Astrocyte (in vitro differentiated cells and primary cell): ENCODE measurements at regions not wholly inside any gene's neighbourhood (a gene's known extent, or its start where the extent isn't known, plus 50 kb on each side); places are given as distances from the start of the nearest gene placed in this dataset.

Source experiments
- DNase-seq: peaks from one replicate; pipeline ENCODE4 v3.0.0-alpha.2; 2010; ENCODE audit warnings: low read depth
- FAIRE-seq: peaks from 2 replicates; lab custom pipeline; 2011; peaks lifted over from hg19 to GRCh38; lab: Jason Lieb, UNC
- H2AFZ ChIP-seq: 2 replicates; pipeline ENCODE4 v1.6.0; 2012; ENCODE audit warnings: low read depth, low read length, inconsistent platforms
- H3K27ac ChIP-seq: 2 replicates; pipeline ENCODE4 v1.5.1; 2011; ENCODE audit warnings: low read depth, low read length, inconsistent platforms
- H3K27me3 ChIP-seq: 2 replicates; pipeline ENCODE4 v1.6.0; 2011; ENCODE audit warnings: low read length, inconsistent platforms; ENCODE audit not compliant: insufficient read depth
- H3K36me3 ChIP-seq: 2 replicates; pipeline ENCODE4 v1.5.1; 2011; ENCODE audit warnings: low read length, inconsistent platforms; ENCODE audit not compliant: insufficient read depth
- H3K4me1 ChIP-seq: 2 replicates; pipeline ENCODE4 v1.5.1; 2011; ENCODE audit warnings: low read length, inconsistent platforms; ENCODE audit not compliant: insufficient read depth
- H3K4me2 ChIP-seq: 2 replicates; pipeline ENCODE4 v1.6.0; 2012; ENCODE audit warnings: low read length, inconsistent platforms
- H3K4me3 ChIP-seq: 2 replicates; pipeline ENCODE4 v1.5.1; 2011; ENCODE audit warnings: low read depth, mild to moderate bottlenecking, low read length, inconsistent platforms; ENCODE audit not compliant: insufficient read depth
- H3K79me2 ChIP-seq: 2 replicates; pipeline ENCODE4 v1.6.0; 2012; ENCODE audit warnings: mild to moderate bottlenecking, low read length, inconsistent platforms; ENCODE audit not compliant: insufficient read depth
- H3K9ac ChIP-seq: 2 replicates; pipeline ENCODE4 v1.6.0; 2012; ENCODE audit warnings: mild to moderate bottlenecking, low read length, inconsistent platforms
- H3K9me3 ChIP-seq: 2 replicates; pipeline ENCODE4 v1.5.1; 2012; ENCODE audit warnings: low read depth, mild to moderate bottlenecking, low read length, inconsistent platforms; ENCODE audit not compliant: insufficient read depth
- H4K20me1 ChIP-seq: 2 replicates; pipeline ENCODE4 v1.6.0; 2012; ENCODE audit warnings: low read length, inconsistent platforms; ENCODE audit not compliant: insufficient read depth
- H3K27ac Mint-ChIP-seq: one replicate; pipeline ENCODE4 v1.8.0; 2021; ENCODE audit warnings: mild to moderate bottlenecking, mixed read lengths; ENCODE audit not compliant: unreplicated experiment
- H3K27me3 Mint-ChIP-seq: one replicate; pipeline ENCODE4 v1.8.0; 2021; ENCODE audit warnings: low read depth, mixed read lengths; ENCODE audit not compliant: unreplicated experiment
- H3K36me3 Mint-ChIP-seq: one replicate; pipeline ENCODE4 v1.8.0; 2021; ENCODE audit warnings: low read depth, mixed read lengths; ENCODE audit not compliant: unreplicated experiment
- H3K4me1 Mint-ChIP-seq: one replicate; pipeline ENCODE4 v1.8.0; 2021; ENCODE audit warnings: low read depth, mixed read lengths; ENCODE audit not compliant: unreplicated experiment
- H3K4me3 Mint-ChIP-seq: one replicate; pipeline ENCODE4 v1.8.0; 2021; ENCODE audit warnings: mild to moderate bottlenecking, moderate library complexity, mixed read lengths; ENCODE audit not compliant: unreplicated experiment
- H3K9me3 Mint-ChIP-seq: one replicate; pipeline ENCODE4 v1.8.0; 2021; ENCODE audit warnings: mild to moderate bottlenecking, mixed read lengths; ENCODE audit not compliant: unreplicated experiment
- EZH2 ChIP-seq: IDR thresholded peaks from 2 replicates; pipeline ENCODE4 v1.6.1; 2012; ENCODE audit warnings: mild to moderate bottlenecking, low read length, inconsistent platforms; ENCODE audit not compliant: insufficient read depth
- TF ChIP-seq, protein P1 (sequence below): IDR thresholded peaks from 2 replicates; pipeline ENCODE4 v1.5.1; 2011; ENCODE audit warnings: low read depth, mild to moderate bottlenecking, inconsistent platforms, low read length, moderate library complexity; ENCODE audit not compliant: insufficient read depth

GRCh38 chr17:79305768-79306423 lies 231.3 kb downstream of the ENGASE start:
- no peak for FAIRE-seq
- Mint-ChIP-seq H3K9me3 (no peaks in the 10 kb centered on the region), H3K4me1 (no peaks in the 10 kb centered on the region), H3K27ac (no peak overlapping the region), H3K4me3 (no peak overlapping the region), H3K36me3 (no peaks in the 10 kb centered on the region), H3K27me3 (peaks cover 33% of the 10 kb centered on the region)
- TF ChIP-seq, protein P1, sequence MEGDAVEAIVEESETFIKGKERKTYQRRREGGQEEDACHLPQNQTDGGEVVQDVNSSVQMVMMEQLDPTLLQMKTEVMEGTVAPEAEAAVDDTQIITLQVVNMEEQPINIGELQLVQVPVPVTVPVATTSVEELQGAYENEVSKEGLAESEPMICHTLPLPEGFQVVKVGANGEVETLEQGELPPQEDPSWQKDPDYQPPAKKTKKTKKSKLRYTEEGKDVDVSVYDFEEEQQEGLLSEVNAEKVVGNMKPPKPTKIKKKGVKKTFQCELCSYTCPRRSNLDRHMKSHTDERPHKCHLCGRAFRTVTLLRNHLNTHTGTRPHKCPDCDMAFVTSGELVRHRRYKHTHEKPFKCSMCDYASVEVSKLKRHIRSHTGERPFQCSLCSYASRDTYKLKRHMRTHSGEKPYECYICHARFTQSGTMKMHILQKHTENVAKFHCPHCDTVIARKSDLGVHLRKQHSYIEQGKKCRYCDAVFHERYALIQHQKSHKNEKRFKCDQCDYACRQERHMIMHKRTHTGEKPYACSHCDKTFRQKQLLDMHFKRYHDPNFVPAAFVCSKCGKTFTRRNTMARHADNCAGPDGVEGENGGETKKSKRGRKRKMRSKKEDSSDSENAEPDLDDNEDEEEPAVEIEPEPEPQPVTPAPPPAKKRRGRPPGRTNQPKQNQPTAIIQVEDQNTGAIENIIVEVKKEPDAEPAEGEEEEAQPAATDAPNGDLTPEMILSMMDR, result no peak
- no peak for TF ChIP-seq EZH2
- no peak for DNase-seq
- no peak overlapping the region for H3K4me2 ChIP-seq
- no peaks in the 10 kb centered on the region for H4K20me1 ChIP-seq
- no peaks in the 10 kb centered on the region for H3K79me2 ChIP-seq
- no peaks in the 10 kb centered on the region for H3K4me1 ChIP-seq
- H3K27me3 ChIP-seq, result no peaks in the 10 kb centered on the region
- H3K27ac ChIP-seq, result no peak overlapping the region
- no peak overlapping the region for H3K4me3 ChIP-seq
- H3K9me3 ChIP-seq, result no peaks in the 10 kb centered on the region
- no peak overlapping the region for H2AFZ ChIP-seq
- H3K36me3 ChIP-seq, result no peaks in the 10 kb centered on the region
- H3K9ac ChIP-seq, result no peak overlapping the region

DNA sequence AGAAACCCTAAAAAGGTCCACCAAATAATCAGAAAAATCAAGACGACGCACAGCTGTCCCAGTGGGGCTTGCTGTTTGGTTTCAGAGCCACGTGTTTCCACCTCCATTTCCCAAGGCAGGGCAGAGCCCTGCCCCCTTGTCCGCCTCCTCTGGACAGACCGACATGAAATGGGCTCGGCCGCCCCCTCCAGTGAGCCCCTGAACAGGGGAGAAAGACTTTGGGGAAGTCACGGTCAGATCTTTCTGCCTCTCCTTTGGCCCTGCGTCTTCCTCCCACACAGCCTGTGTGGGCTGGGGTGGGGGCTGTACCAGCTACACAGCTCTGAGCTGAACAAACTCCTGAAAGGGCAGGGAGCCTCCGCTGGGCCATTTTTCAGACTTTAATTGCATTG lies 230.7 kb downstream of the ENGASE start:
- H3K79me2 ChIP-seq, result no peaks in the 10 kb centered on the region
- Mint-ChIP-seq H3K4me1 (no peaks in the 10 kb centered on the region), H3K4me3 (no peak overlapping the region), H3K27ac (no peak overlapping the region), H3K9me3 (no peaks in the 10 kb centered on the region), H3K27me3 (peaks cover 33% of the 10 kb centered on the region), H3K36me3 (no peaks in the 10 kb centered on the region)
- no peak overlapping the region for H3K4me3 ChIP-seq
- no peaks in the 10 kb centered on the region for H3K27me3 ChIP-seq
- H3K9me3 ChIP-seq, result no peaks in the 10 kb centered on the region
- TF ChIP-seq, protein P1, result no peak
- TF ChIP-seq EZH2, result no peak
- no peak overlapping the region for H3K4me2 ChIP-seq
- no peak overlapping the region for H3K9ac ChIP-seq
- no peaks in the 10 kb centered on the region for H4K20me1 ChIP-seq
- H3K36me3 ChIP-seq, result no peaks in the 10 kb centered on the region
- no peak overlapping the region for H2AFZ ChIP-seq
- H3K27ac ChIP-seq, result no peak overlapping the region
- H3K4me1 ChIP-seq, result no peaks in the 10 kb centered on the region
- FAIRE-seq (no peak), DNase-seq (no peak)

DNA sequence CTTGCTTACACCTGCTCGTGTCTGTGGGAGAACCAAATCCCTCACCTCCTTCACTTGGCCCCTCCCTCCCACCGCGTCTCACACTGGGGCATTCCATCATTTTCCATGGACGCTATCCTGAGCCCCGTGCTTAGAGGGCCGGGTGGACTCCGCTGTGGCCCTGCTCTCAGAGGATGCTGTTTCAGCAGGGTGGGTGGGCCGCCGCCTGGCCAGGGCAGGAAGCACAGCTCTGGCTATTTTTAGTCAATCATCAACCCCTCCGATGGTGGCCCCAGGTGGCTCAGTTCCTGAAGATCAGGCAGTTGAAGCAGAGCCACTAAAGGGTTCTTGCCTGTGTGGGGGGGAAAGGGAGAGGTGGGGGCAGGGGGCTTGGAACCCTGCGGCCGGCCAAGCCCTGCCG lies 230.3 kb downstream of the ENGASE start:
- no peak overlapping the region for H3K4me2 ChIP-seq
- Mint-ChIP-seq H3K27ac (no peak overlapping the region), H3K4me1 (no peaks in the 10 kb centered on the region), H3K36me3 (no peaks in the 10 kb centered on the region), H3K4me3 (no peak overlapping the region), H3K9me3 (no peaks in the 10 kb centered on the region), H3K27me3 (peaks cover 34% of the 10 kb centered on the region)
- H3K9me3 ChIP-seq, result no peaks in the 10 kb centered on the region
- DNase-seq (no peak), FAIRE-seq (no peak)
- no peak overlapping the region for H2AFZ ChIP-seq
- H3K36me3 ChIP-seq, result no peaks in the 10 kb centered on the region
- no peaks in the 10 kb centered on the region for H4K20me1 ChIP-seq
- TF ChIP-seq, protein P1, result no peak
- TF ChIP-seq EZH2, result no peak
- no peak overlapping the region for H3K9ac ChIP-seq
- no peaks in the 10 kb centered on the region for H3K79me2 ChIP-seq
- H3K4me1 ChIP-seq, result no peaks in the 10 kb centered on the region
- H3K4me3 ChIP-seq, result no peak overlapping the region
- H3K27me3 ChIP-seq, result no peaks in the 10 kb centered on the region
- H3K27ac ChIP-seq, result no peak overlapping the region
